Loucy (cell line): ENCODE measurements at regions not wholly inside any gene's neighbourhood (a gene's known extent, or its start where the extent isn't known, plus 50 kb on each side); places are given as distances from the start of the nearest gene placed in this dataset.

ENCODE experiments used
- CTCF ChIP-seq: fragments of 200-600 bp; sonication (generic); conservative IDR thresholded peaks from 2 replicates; pipeline ENCODE4 v1.5.1; 2014; ENCODE audit warnings: mild to moderate bottlenecking, antibody characterized with exemption, low read length
- EZH2phosphoT487 ChIP-seq: fragments of 200-600 bp; IDR thresholded peaks from 2 replicates; pipeline ENCODE4 v1.6.1; 2018; ENCODE audit warnings: antibody characterized with exemption, mild to moderate bottlenecking, moderate library complexity, borderline replicate concordance

DNA sequence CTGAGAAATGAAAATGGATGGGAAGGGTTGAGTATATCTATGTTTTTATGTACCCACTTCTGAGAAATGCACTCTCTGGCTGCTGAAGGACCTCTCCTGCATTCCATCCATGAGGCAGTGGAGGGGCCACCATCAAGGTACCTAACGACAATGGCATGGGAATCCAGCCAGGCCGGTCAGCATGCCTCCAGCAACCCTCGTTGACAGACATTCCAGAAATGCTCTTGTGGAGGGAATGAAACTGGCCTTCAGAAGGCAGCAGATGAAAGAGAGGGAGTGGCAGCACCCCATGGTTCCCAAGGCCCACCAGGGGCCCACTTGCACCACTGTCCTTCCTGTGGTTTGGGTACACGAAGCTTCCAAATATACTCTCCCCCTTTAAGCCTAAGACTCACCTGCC, 269.0 kb downstream of the ARHGAP12 start:
- TF ChIP-seq CTCF (no peak), EZH2phosphoT487 (no peak)
